Activated CD4-positive, alpha-beta T cell treated with anti-CD3 and anti-CD28 coated beads, Interleukin-10, Interleukin-2, amounts not matched to agents 100 ng/mL and 50 ng/mL, durations not matched to agents 16 hours and 8 hours (primary cell): ENCODE measurements at regions not wholly inside any gene's neighbourhood (a gene's known extent, or its start where the extent isn't known, plus 50 kb on each side); places are given as distances from the start of the nearest gene placed in this dataset.
"Not testable (repeated sequence)": the region's sequence is repeated elsewhere in the genome, so short reads cannot be mapped to it uniquely, and the experiment has no call there.

Experiments used
- DNase-seq: peaks from one replicate; pipeline ENCODE4 v3.0.0-alpha.2; 2020

DNA sequence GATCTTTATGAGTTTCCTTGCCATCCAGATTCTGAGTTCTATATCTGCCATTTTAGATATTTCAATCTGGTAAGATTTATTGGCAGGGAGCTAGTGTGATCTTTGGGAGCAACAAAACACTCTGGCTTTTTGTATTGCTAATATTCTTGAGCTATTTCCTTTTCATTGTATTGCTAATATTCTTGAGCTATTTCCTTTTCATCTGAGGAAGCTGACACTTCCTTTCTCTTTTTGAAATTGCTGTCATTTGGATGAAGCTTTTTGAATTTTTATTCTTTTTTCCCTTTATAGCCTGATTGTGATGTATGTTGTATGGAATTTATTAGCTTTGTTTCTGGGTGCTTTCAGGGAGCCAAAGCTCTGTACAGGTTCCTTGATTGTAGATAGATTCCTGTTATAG, 873.5 kb upstream of the ATXN8OS start:
- DNase-seq = no peak

DNA sequence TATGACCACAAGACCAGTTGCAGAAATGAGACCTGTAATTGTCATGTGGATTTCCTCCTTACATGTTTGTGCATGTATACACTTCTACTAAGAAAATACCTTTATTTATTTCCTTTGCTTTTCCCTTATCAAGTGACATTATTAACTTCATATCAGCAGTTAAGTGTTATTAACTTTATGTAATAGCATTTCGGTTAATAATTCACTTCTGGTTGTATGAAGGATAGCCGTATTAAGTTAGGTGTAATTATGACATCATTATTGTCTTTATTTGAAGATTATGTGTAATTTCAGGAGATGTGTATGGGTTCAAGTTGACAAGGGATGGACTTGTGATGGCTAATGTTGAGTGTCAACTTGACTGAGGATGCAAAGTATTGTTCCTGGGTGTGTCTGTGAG, 881.2 kb upstream of the ATXN8OS start:
- DNase-seq = no peak

GRCh38 chr13:69221633-69222498, 885.8 kb upstream of the ATXN8OS start:
- DNase-seq = not testable (repeated sequence)

DNA sequence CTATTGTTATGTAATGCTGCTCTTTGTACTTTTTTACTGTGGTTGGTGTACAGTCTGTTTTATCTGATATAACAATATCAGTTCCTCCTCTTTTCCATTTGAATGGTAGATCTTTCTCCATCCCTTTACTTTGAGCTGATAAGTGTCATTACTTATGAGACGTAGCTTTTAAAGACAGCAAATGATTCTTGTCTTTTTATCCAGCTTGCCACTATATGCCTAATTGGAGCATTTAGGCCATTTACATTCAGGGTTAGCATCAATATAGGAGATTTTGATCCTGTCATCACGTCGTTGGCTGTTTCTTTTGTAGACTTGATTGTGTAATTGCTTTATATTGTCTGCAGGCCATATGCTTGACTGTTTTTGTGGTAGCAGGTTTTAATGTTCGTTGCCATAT, 894.2 kb upstream of the ATXN8OS start:
- DNase-seq = no peak

DNA sequence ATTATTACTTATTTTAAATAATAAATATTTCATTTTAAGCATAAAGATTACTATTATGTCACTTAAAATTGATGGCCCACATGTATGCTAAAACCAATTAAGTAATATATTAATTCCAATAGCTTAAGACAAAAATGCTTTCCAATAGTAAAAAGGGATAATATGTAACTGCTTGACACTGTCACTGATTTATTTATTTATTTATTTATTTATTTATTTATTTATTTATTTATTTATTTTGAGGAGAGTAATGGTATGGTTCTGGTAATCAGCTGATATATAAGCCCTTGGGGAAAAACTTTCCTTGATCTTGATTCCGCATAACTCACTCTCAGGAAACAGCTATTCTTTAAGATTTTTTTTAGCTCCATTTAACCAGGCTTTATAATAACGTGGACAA, 903.0 kb upstream of the ATXN8OS start:
- DNase-seq = no peak

DNA sequence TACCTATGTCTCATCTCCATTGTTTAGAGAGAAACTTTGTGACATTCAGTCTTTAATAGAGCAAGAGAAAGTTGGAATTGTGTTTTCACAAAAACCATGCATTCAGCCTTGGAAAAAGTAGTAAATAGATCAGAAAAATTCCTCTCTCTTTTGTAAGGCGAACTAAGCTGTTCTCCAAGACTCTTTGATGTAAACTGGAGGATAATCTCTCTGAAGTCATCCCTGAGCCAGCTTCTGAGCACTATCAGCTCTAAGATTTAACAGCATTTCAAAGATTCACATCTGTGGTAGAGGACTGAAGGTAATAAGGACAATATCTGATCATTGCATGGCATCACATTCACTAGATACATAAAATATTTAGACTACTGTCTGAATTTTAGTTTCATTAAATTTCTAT, 904.6 kb upstream of the ATXN8OS start:
- no peak for DNase-seq

- DNase-seq = no peak
These were observed 908.0 kb upstream of the ATXN8OS start for GRCh38 chr13:69199664-69200063.

GRCh38 chr13:69198706-69199105, 908.9 kb upstream of the ATXN8OS start:
- DNase-seq = no peak

DNA sequence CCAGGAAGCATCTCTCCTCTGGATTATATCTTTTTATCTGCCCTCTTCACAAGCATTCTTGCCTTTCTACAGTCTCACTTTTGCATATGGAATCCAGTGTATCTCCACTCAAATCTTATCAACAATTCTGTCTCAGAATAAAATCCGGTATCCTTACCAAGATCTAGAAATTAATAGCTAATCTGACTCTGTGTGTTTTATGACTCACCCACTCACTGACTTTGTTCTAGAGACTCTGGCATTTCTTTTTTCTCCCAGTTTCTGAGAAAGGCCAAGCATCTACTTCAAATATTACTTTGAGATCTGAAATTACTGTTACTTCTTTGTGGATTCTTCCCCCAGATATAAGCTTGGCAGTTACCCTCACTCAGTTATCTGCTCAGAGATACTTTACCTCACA, 913.5 kb upstream of the ATXN8OS start:
- no peak for DNase-seq

DNA sequence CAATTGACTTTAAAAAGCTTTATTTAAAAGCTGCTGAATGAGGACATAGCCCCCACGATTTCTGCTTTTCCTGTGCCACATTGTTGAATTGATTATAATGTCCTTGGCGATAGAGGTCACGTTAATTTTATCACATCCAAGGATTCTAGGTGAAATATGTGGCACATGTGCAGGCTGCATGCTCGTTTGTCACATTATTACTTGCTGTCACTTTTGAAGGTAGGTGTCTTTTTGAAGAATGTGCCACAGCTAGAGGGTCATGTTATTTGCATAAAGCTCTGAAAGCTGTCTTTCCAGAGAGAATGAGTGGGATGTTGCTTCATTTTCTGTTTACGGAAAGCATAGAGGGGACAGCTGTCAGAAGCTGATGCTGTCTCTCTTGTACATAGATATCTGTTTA, 927.6 kb upstream of the ATXN8OS start:
- DNase-seq = no peak

DNA sequence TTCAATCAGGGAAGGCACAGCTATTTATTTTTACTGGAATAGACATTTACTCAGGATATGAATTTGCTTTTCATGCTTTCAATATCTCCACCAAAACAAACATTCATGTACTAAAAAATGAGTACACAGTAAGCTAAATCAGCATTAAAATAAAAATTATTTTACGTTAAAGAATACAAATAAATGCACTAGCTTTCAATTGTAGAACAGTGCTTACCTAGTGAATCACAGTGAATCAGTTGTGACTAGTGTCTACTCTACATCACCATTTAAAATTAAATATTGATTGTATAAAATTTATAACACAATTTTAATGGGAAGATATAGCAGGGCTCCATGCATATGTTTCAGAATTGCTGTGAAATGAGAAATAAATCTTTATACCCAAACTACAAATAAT, 929.6 kb upstream of the ATXN8OS start:
- no peak for DNase-seq

- DNase-seq = no peak
These were observed 939.2 kb upstream of the ATXN8OS start for GRCh38 chr13:69168436-69168835.

DNA sequence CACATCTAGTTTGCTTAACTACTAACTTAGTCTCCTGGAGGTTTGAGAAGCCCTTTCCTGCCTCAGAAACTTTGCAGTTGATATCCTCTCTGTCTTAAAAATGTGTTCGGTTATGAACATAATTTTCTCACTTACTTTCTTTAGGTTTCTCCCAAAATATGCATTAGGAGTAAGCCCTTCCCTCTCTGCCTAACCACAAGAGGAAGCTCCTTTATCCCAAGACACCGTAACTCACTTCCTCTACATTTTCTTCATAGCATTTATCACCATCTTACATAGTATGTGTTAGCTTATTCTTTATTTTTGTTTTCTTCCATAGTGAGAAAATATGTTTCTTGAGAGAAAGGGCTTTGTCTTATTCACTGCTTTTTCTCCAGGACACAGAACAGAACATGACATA, 952.5 kb upstream of the ATXN8OS start:
- no peak for DNase-seq

- DNase-seq = no peak
These were observed 965.5 kb upstream of the ATXN8OS start for GRCh38 chr13:69142101-69142500.

DNA sequence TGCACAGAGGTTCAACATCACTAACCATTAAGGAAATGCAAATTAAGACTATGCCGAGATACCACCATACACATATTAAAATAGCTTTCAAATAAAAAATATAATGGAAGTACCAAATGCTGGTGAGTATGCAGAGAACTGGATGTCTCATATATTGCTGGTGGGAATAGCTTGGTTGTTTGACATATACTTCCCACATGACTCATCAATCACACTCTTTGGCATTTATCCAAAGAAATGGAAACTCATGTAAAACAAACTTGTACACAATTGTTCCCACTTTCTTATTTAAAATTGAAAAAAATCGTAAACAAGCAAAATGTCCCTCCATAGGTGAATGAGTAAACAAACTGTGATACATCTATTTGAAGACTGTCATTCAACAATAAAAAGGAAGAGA, 982.6 kb upstream of the ATXN8OS start:
- no peak for DNase-seq

GRCh38 chr13:69109891-69110525, 997.6 kb upstream of the ATXN8OS start:
- no peak for DNase-seq

- DNase-seq = no peak
These were observed 999.1 kb upstream of the ATXN8OS start for GRCh38 chr13:69108486-69108885.

DNA sequence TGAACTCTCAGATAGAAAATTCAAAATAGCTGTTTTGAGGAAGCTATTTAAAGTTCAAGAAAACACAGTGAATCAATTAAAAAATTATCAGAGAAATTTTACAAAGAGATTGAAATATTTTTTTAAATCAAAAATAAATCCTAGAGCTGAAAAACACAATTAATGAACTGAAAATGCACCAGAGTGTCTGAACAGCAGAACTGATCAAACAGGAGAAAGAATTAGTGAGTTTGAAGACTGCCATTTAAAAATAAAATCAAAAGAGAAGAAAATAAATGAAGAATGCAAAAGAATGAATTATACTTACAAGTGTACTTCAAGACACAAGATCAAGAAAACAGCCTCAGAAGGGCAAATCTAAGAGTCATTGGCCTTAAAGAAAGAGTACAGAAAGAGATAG, 1000.2 kb upstream of the ATXN8OS start:
- no peak for DNase-seq

GRCh38 chr13:69101841-69102240, 1005.8 kb upstream of the ATXN8OS start:
- DNase-seq = no peak

DNA sequence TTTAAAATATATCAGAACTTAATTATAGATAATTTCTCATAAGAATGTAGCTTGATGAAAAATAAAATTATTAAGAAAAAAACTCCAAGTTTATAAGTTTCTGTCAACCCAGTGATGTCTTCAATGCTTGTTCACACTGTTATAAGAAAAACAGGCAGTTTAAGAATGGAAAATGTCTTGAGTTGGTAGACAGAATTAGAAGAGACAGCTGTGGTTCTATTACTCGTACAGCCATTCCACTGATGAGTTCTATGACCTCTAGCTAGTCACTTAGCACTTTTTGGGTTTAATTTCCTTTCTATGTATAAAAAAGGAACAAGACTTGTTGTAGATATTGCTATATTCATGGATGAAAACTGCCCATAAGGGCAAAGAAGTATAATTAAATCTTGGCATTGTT, 1013.1 kb upstream of the ATXN8OS start:
- no peak for DNase-seq

DNA sequence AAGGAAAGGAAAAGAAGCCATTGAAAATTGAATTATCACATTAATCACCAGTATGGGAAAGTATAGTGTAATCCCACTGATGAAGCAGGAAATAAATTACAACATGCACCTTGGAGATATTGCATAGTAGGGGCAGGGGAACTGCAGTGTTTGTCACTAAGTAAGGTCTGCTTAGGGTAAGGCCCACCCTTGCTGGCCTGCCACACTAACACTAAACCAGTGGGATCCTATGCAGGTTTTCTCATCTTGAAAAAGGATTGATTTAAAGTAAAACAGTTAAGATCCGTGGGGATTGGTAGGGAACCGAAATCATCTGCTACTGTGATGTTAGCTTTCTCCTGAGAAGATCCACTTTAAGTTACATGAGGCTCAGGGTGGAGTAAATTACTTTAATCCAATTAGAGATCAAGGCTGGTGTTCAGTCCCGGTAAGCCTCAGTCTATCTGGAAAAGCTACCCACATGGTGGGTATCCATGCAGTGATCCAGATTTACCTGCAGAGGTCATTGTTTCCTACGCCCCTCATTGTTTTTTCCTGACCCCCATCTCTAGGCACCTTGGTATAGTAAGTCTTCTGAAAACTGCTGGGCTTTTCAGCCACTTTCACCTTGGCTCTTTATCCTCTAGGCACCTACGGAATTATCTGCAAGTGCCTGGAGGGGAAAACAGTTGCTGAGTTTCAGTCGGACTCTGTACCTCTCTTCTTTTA, 1014.9 kb upstream of the ATXN8OS start:
- no peak for DNase-seq

DNA sequence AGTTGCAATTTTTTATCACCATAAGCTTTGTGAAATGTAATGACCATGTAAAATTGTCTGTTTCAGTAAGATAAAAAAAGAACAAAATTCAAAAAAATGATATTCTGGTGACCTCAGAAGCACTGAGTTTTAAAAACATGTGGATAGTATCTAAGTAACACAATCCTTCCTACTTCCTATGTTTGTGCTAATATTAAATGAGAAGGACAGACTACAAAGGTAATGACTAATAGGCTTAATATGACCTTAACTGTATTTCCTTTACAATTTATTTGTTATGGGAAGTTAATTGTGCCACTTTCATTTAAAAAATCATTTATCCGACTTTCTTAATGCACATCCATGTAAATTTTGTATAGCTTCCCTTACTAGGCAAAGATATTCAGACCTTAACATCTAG, 1030.4 kb upstream of the ATXN8OS start:
- DNase-seq = no peak

GRCh38 chr13:69069554-69070133, 1038.0 kb upstream of the ATXN8OS start:
- no peak for DNase-seq

DNA sequence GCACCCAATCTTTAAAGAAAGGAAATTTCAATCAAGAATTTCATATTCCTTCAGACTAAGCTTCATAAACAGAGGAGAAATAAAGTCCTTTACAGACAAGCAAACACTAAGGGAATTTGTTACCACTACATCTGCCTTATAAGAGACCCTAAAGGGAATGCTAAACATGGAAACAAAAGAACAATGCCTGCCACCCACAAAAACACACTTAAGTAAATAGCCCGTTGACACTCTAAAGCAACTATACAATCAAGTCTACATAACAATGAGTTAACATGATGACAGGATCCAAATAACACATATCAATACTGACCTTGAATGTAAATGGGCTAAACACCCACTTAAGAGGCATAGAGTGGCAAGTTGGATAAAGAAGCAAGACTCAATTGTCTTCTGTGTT, 1056.9 kb upstream of the ATXN8OS start:
- no peak for DNase-seq
